ENCODE measurements at regions not wholly inside any gene's neighbourhood (a gene's known extent, or its start where the extent isn't known, plus 50 kb on each side); places are given as distances from the start of the nearest gene placed in this dataset.

GRCh38 chr12:17527021-17527420, 563.0 kb downstream of the RERGL start:
- WGBS, 2 experiments (ENCODE audit: insufficient coverage in 1 of 2, insufficient read length in 1 of 2): 88 to 89% methylated on average over 1 of the region's 1 CpG
- no peaks in the 10 kb centered on the region for H3K4me1 ChIP-seq (ENCODE audit: control insufficient read depth, insufficient read depth, low read length)
- H3K9me3 ChIP-seq (ENCODE audit: control insufficient read depth, low read length): no peaks in the 10 kb centered on the region
- no peak for DNase-seq
- H3K4me1 Mint-ChIP-seq: peaks cover 14% of the 10 kb centered on the region
- no peaks in the 10 kb centered on the region for H3K9me3 Mint-ChIP-seq
- no peak overlapping the region for H3K4me3 Mint-ChIP-seq
- no peaks in the 10 kb centered on the region for H3K27me3 ChIP-seq (ENCODE audit: control insufficient read depth, insufficient read depth, low read length, poor library complexity, severe bottlenecking)
- H3K27ac ChIP-seq (ENCODE audit: low read depth, low read length): no peak overlapping the region
- H3K4me3 ChIP-seq (ENCODE audit: low read length): no peak overlapping the region
- no peaks in the 10 kb centered on the region for H3K36me3 Mint-ChIP-seq (ENCODE audit: low read depth)
- H3K36me3 ChIP-seq (ENCODE audit: control insufficient read depth, insufficient read depth, low read length): no peaks in the 10 kb centered on the region
- no peak overlapping the region for H3K9ac ChIP-seq (ENCODE audit: extremely low read depth, low read length, poor library complexity, severe bottlenecking)
- TF ChIP-seq, protein P1, sequence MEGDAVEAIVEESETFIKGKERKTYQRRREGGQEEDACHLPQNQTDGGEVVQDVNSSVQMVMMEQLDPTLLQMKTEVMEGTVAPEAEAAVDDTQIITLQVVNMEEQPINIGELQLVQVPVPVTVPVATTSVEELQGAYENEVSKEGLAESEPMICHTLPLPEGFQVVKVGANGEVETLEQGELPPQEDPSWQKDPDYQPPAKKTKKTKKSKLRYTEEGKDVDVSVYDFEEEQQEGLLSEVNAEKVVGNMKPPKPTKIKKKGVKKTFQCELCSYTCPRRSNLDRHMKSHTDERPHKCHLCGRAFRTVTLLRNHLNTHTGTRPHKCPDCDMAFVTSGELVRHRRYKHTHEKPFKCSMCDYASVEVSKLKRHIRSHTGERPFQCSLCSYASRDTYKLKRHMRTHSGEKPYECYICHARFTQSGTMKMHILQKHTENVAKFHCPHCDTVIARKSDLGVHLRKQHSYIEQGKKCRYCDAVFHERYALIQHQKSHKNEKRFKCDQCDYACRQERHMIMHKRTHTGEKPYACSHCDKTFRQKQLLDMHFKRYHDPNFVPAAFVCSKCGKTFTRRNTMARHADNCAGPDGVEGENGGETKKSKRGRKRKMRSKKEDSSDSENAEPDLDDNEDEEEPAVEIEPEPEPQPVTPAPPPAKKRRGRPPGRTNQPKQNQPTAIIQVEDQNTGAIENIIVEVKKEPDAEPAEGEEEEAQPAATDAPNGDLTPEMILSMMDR (conservative IDR thresholded peaks at IDR 0.05): peak; percentile 50
- no peak overlapping the region for H3K27ac Mint-ChIP-seq
- peaks cover 1% of the 10 kb centered on the region for H3K27me3 Mint-ChIP-seq (ENCODE audit: insufficient read depth)

DNA sequence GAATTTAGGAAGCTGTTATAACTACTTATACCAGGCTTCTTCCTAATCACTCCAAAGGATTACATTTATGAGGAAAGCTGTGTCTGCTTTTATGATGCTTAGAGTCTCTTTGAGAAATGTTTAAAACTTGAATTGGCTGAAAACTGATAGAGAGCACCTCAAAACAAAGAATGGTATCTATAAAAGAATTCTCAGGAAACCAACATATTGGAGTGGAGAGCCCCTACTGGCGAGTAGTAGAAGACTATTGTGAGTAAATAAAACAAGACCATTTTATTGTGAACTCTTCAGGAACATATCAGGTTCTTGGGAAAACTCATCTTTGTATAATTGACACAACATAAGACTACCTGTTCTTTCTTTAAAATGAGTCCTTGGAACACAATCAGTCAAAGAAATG, 578.6 kb downstream of the RERGL start:
- Histone ChIP-seq H3K27ac (ENCODE audit: low read depth, low read length) (no peak overlapping the region), H3K9me3 (ENCODE audit: control insufficient read depth, low read length) (no peaks in the 10 kb centered on the region), H3K36me3 (ENCODE audit: control insufficient read depth, insufficient read depth, low read length) (no peaks in the 10 kb centered on the region), H3K4me1 (ENCODE audit: control insufficient read depth, insufficient read depth, low read length) (peaks cover 3% of the 10 kb centered on the region), H3K9ac (ENCODE audit: extremely low read depth, low read length, poor library complexity, severe bottlenecking) (no peak overlapping the region), H3K27me3 (ENCODE audit: control insufficient read depth, insufficient read depth, low read length, poor library complexity, severe bottlenecking) (peaks cover 18% of the 10 kb centered on the region), H3K4me3 (ENCODE audit: low read length) (no peak overlapping the region)
- 86% methylated on average over 1 of the region's 1 CpG; no CpG with 5 or more reads in 1 of the 2 experiments for WGBS, 2 experiments (ENCODE audit: insufficient coverage in 1 of 2, insufficient read length in 1 of 2)
- no peak overlapping the region for H3K27ac Mint-ChIP-seq
- peaks cover 15% of the 10 kb centered on the region for H3K4me1 Mint-ChIP-seq
- TF ChIP-seq, protein P1 (conservative IDR thresholded peaks at IDR 0.05): peak; percentile 90
- H3K9me3 Mint-ChIP-seq: peaks cover 2% of the 10 kb centered on the region
- no peak overlapping the region for H3K4me3 Mint-ChIP-seq
- peaks cover 5% of the 10 kb centered on the region for H3K27me3 Mint-ChIP-seq (ENCODE audit: insufficient read depth)
- no peak for DNase-seq
- H3K36me3 Mint-ChIP-seq (ENCODE audit: low read depth): no peaks in the 10 kb centered on the region

DNA sequence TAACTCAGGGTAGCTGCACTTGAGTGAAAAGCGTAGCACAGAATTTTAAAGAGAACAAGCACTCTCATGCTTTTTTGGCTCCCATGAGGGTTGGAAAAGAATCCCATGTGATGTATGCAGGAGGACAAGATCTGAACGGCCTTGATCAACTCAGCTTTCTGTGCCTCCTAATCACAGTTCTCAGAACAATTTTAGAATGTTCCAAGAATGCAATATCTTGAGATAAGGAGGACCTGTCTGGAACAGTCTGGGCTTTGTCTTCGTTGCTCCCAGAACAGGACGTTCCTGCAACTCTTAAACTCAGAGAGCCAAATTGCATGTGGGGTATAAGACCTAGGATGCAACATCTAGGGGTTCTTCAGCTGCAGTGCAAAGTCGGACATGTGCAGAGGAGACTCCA, 582.7 kb downstream of the RERGL start:
- peaks cover 5% of the 10 kb centered on the region for H3K27me3 Mint-ChIP-seq (ENCODE audit: insufficient read depth)
- 91 to 95% methylated on average over 4 to 5 of the region's 5 CpGs for WGBS, 2 experiments (ENCODE audit: insufficient coverage in 1 of 2, insufficient read length in 1 of 2)
- H3K9ac ChIP-seq (ENCODE audit: extremely low read depth, low read length, poor library complexity, severe bottlenecking): no peak overlapping the region
- H3K36me3 ChIP-seq (ENCODE audit: control insufficient read depth, insufficient read depth, low read length): no peaks in the 10 kb centered on the region
- TF ChIP-seq, protein P1 (conservative IDR thresholded peaks at IDR 0.05): no peak
- no peak for DNase-seq
- peaks cover 3% of the 10 kb centered on the region for H3K4me1 ChIP-seq (ENCODE audit: control insufficient read depth, insufficient read depth, low read length)
- H3K27ac ChIP-seq (ENCODE audit: low read depth, low read length): no peak overlapping the region
- H3K9me3 Mint-ChIP-seq: no peaks in the 10 kb centered on the region
- peaks cover 23% of the 10 kb centered on the region for H3K4me1 Mint-ChIP-seq
- no peaks in the 10 kb centered on the region for H3K9me3 ChIP-seq (ENCODE audit: control insufficient read depth, low read length)
- H3K27ac Mint-ChIP-seq: no peak overlapping the region
- H3K4me3 ChIP-seq (ENCODE audit: low read length): no peak overlapping the region
- H3K36me3 Mint-ChIP-seq (ENCODE audit: low read depth): no peaks in the 10 kb centered on the region
- peaks cover 19% of the 10 kb centered on the region for H3K27me3 ChIP-seq (ENCODE audit: control insufficient read depth, insufficient read depth, low read length, poor library complexity, severe bottlenecking)
- H3K4me3 Mint-ChIP-seq: no peak overlapping the region

All from endodermal cell (in vitro differentiated cells).